ENCODE measurements at regions not wholly inside any gene's neighbourhood (a gene's known extent, or its start where the extent isn't known, plus 50 kb on each side); places are given as distances from the start of the nearest gene placed in this dataset.

DNA sequence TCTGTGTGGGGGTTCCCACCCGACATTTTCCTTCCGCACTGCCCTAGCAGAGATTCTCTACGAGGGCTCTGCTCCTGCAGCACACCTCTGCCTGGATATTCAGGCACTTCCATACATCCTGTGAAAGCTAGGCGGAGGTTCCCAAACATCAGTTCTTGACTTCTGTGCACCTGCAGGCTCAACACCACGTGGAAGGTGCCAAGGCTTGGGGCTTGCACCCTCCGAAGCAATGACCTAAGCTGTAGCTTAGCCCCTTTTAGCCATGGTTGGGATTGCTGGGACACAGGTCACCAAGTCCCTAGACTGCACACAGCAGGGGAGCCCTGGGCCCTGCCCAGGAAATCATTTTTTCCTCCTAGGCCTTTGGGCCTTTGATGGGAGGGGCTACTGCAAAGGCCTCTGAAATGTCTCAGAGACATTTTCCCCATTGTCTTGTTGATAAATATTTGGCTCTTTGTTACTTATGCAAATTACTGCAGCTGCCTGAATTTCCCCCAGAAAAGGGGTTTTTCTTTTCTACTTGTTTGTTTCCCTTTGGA is 1004.8 kb downstream of the OLFM4 start:
- no peak for TF ChIP-seq POLR2AphosphoS5 (IDR thresholded peaks at IDR 0.05; ENCODE audit: borderline replicate concordance, low read depth, low read length)
- TF ChIP-seq EZH2 (IDR thresholded peaks at IDR 0.05) = no peak
- no peak for TF ChIP-seq FOXP2 (optimal IDR thresholded peaks at IDR 0.05; ENCODE audit: control extremely low read depth, extremely low read length, insufficient read depth)
